H1 (cell line): ENCODE measurements at regions not wholly inside any gene's neighbourhood (a gene's known extent, or its start where the extent isn't known, plus 50 kb on each side); places are given as distances from the start of the nearest gene placed in this dataset.

ENCODE experiments used
- CTCF ChIA-PET: fragments of 300-600 bp; sonication (Branson Sonifier 250); formaldehyde crosslinking; loops from one replicate; lab custom pipeline; 2021; ENCODE audit not compliant: partially characterized antibody; lab: Charles Lee
- POLR2A ChIA-PET: fragments of 300-600 bp; sonication (Branson Sonifier 250); formaldehyde crosslinking; loops from one replicate; lab custom pipeline; 2021; ENCODE audit warnings: inconsistent platforms; ENCODE audit not compliant: partially characterized antibody; lab: Charles Lee
- DNase-seq, 2 experiments: peaks; one replicate each; pipeline versions ENCODE4 v3.0.0 to v3.0.0-alpha.2; 2010 to 2022; ENCODE audit warnings: low spot score in 2 of 2, low read depth in 1 of 2, mixed read lengths in 1 of 2
- FAIRE-seq: peaks from 2 replicates; lab custom pipeline; 2011; peaks lifted over from hg19 to GRCh38; lab: Jason Lieb, UNC
- H2AFZ ChIP-seq: 2 replicates; pipeline ENCODE4 v1.8.1; 2012; ENCODE audit warnings: low read length, inconsistent platforms
- H2AK5ac ChIP-seq: 2 replicates; pipeline ENCODE4 v1.6.1; 2013; ENCODE audit warnings: low read depth, low read length
- H2BK120ac ChIP-seq: replicated peaks from 2 replicates; pipeline ENCODE3; 2013; ENCODE audit warnings: low read depth, low read length, inconsistent platforms
- H2BK12ac ChIP-seq: 2 replicates; pipeline ENCODE4 v1.6.1; 2013; ENCODE audit warnings: low read depth, low read length
- H2BK15ac ChIP-seq: 2 replicates; pipeline ENCODE4 v1.6.1; 2013; ENCODE audit warnings: low read length
- H2BK20ac ChIP-seq: 2 replicates; pipeline ENCODE4 v1.6.1; 2013; ENCODE audit warnings: low read length
- H2BK5ac ChIP-seq: 2 replicates; pipeline ENCODE4 v1.6.1; 2013; ENCODE audit warnings: low read depth, low read length
- H3K14ac ChIP-seq: 2 replicates; pipeline ENCODE4 v1.6.1; 2013; ENCODE audit warnings: inconsistent platforms; ENCODE audit not compliant: insufficient read length
- H3K18ac ChIP-seq: 2 replicates; pipeline ENCODE4 v1.6.1; 2013; ENCODE audit warnings: low read length; ENCODE audit errors: extremely low read depth
- H3K23ac ChIP-seq: 2 replicates; pipeline ENCODE4 v1.6.1; 2013; ENCODE audit warnings: inconsistent platforms; ENCODE audit not compliant: insufficient read length
- H3K23me2 ChIP-seq: 2 replicates; pipeline ENCODE4 v1.6.1; 2013; ENCODE audit warnings: low read depth, low read length
- H3K27ac ChIP-seq: 2 replicates; pipeline ENCODE4 v1.6.1; 2011; ENCODE audit warnings: low read depth, low read length, inconsistent platforms
- H3K27me3 ChIP-seq, 4 experiments: replicated peaks in 1 of 4; 1 replicate in 1 of 4; 2 replicates in 3 of 4; pipeline versions ENCODE4 v1.6.1 to v1.8.1; 2011 to 2013; ENCODE audit warnings: low read length in 3 of 4, mild to moderate bottlenecking in 3 of 4, inconsistent platforms in 2 of 4, mixed read lengths in 2 of 4, moderate library complexity in 1 of 4; ENCODE audit not compliant: control insufficient read depth in 3 of 4, insufficient read depth in 3 of 4; ENCODE audit errors: extremely low read depth in 1 of 4
- H3K36me3 ChIP-seq, 4 experiments: 2 replicates each; pipeline versions ENCODE4 v1.6.1 to v1.8.1; 2011 to 2013; ENCODE audit warnings: mild to moderate bottlenecking in 4 of 4, low read length in 3 of 4, moderate library complexity in 2 of 4, control low read depth in 1 of 4, inconsistent platforms in 1 of 4; ENCODE audit not compliant: insufficient read depth in 4 of 4, control insufficient read depth in 2 of 4
- H3K4ac ChIP-seq: replicated peaks from 2 replicates; pipeline ENCODE3; 2013; ENCODE audit warnings: low read length, low read depth, mixed read lengths, inconsistent platforms; ENCODE audit not compliant: insufficient read length
- H3K4me1 ChIP-seq, 4 experiments: replicated peaks in 1 of 4; 1 replicate in 1 of 4; 2 replicates in 3 of 4; pipeline versions ENCODE4 v1.6.1 to v1.8.1; 2011 to 2013; ENCODE audit warnings: low read length in 3 of 4, inconsistent platforms in 2 of 4, mixed read lengths in 1 of 4; ENCODE audit not compliant: insufficient read depth in 4 of 4, control insufficient read depth in 3 of 4
- H3K4me2 ChIP-seq, 2 experiments: 2 replicates each; pipeline versions ENCODE4 v1.6.1 to v1.8.1; 2011 to 2013; ENCODE audit warnings: low read depth in 2 of 2, low read length in 2 of 2, control low read depth in 1 of 2, inconsistent platforms in 1 of 2, mild to moderate bottlenecking in 1 of 2; ENCODE audit not compliant: insufficient read depth in 1 of 2
- H3K4me3 ChIP-seq, 4 experiments: fragments of 200-600, 300-600 bp in 1 of 4; sonication (generic), shearing (Covaris generic), sonication (Bioruptor Twin) in 1 of 4; 2 replicates each; pipeline versions ENCODE4 v1.5.1 to v1.8.1; 2011 to 2016; ENCODE audit warnings: low read length in 4 of 4, low read depth in 3 of 4, control low read depth in 2 of 4, inconsistent platforms in 2 of 4, mild to moderate bottlenecking in 2 of 4, mixed read lengths in 1 of 4, moderate library complexity in 1 of 4; ENCODE audit not compliant: insufficient read depth in 2 of 4; ENCODE audit errors: extremely low read depth in 1 of 4
- H3K56ac ChIP-seq: replicated peaks from 2 replicates; pipeline ENCODE3; 2013; ENCODE audit warnings: low read depth, mild to moderate bottlenecking, mixed read lengths, low read length, inconsistent platforms; ENCODE audit not compliant: insufficient read length
- H3K79me1 ChIP-seq: 2 replicates; pipeline ENCODE4 v1.6.1; 2013; ENCODE audit warnings: low read depth, low read length, control low read depth
- H3K79me2 ChIP-seq, 2 experiments: 2 replicates each; pipeline versions ENCODE4 v1.6.1 to v1.8.1; 2012 to 2013; ENCODE audit warnings: low read length in 2 of 2, mild to moderate bottlenecking in 2 of 2, inconsistent platforms in 1 of 2; ENCODE audit not compliant: insufficient read depth in 2 of 2, control insufficient read depth in 1 of 2
- H3K9ac ChIP-seq, 4 experiments: replicated peaks in 1 of 4; 1 replicate in 1 of 4; 2 replicates in 3 of 4; pipeline versions ENCODE4 v1.6.1 to v1.8.1; 2011 to 2013; ENCODE audit warnings: low read depth in 3 of 4, low read length in 3 of 4, control low read depth in 2 of 4, mild to moderate bottlenecking in 2 of 4, moderate library complexity in 2 of 4, inconsistent platforms in 1 of 4; ENCODE audit errors: extremely low read depth in 1 of 4
- H3K9me3 ChIP-seq, 2 experiments: 2 replicates each; pipeline versions ENCODE4 v1.6.1 to v1.8.1; 2012 to 2013; ENCODE audit warnings: mild to moderate bottlenecking in 2 of 2, moderate library complexity in 2 of 2, control low read depth in 1 of 2, inconsistent platforms in 1 of 2, low read depth in 1 of 2, low read length in 1 of 2, mixed read lengths in 1 of 2; ENCODE audit not compliant: insufficient read depth in 2 of 2
- H4K20me1 ChIP-seq, 2 experiments: replicated peaks in 1 of 2; 2 replicates each; pipeline versions ENCODE3 to v1.8.1; 2011 to 2013; ENCODE audit warnings: inconsistent platforms in 2 of 2, low read length in 2 of 2, mild to moderate bottlenecking in 1 of 2; ENCODE audit not compliant: insufficient read depth in 2 of 2, control insufficient read depth in 1 of 2
- H4K5ac ChIP-seq: 2 replicates; pipeline ENCODE4 v1.6.1; 2013; ENCODE audit warnings: low read length, low read depth, mixed read lengths, inconsistent platforms; ENCODE audit not compliant: insufficient read length
- H4K8ac ChIP-seq: 2 replicates; pipeline ENCODE4 v1.8.0; 2013; ENCODE audit warnings: mild to moderate bottlenecking, moderate library complexity, low read length, inconsistent platforms; ENCODE audit not compliant: insufficient read depth; ENCODE audit errors: extremely low read depth
- H4K91ac ChIP-seq: replicated peaks from 2 replicates; pipeline ENCODE3; 2013; ENCODE audit warnings: low read length, mixed read lengths, inconsistent platforms; ENCODE audit not compliant: insufficient read length
- KDM5A ChIP-seq: fragments of 200-600 bp; IDR thresholded peaks from 2 replicates; pipeline ENCODE4 v1.7.1; 2012; ENCODE audit warnings: mild to moderate bottlenecking, low read length, inconsistent platforms, mixed read lengths
- NANOG ChIP-seq: IDR thresholded peaks from 2 replicates; pipeline ENCODE4 v1.6.1; 2011; ENCODE audit warnings: low read length, low read depth, mild to moderate bottlenecking, inconsistent platforms; ENCODE audit not compliant: insufficient read depth, poor library complexity, severe bottlenecking
- RXRA ChIP-seq: IDR thresholded peaks from 2 replicates; pipeline ENCODE4 v1.6.1; 2011; ENCODE audit warnings: low read depth, mild to moderate bottlenecking, low read length, moderate library complexity; ENCODE audit not compliant: insufficient read depth
- SIRT6 ChIP-seq: IDR thresholded peaks from one replicate; pipeline ENCODE4 v1.7.1; 2012; ENCODE audit warnings: low read length, inconsistent platforms
- WGBS, 2 experiments: shearing (Covaris generic) in 1 of 2; methylation state at CpG; one replicate each; pipeline versions ENCODE4 v1.1.6 to v1.1.7; 2013 to 2015; ENCODE audit warnings: low lambda C conversion rate in 2 of 2, mixed read lengths in 2 of 2, inconsistent platforms in 1 of 2, low coverage in 1 of 2, missing lambda C conversion rate in 1 of 2; ENCODE audit not compliant: insufficient replicate concordance in 2 of 2, insufficient coverage in 1 of 2, insufficient read length in 1 of 2; ENCODE audit errors: extremely low coverage in 1 of 2, missing lambda C conversion rate in 1 of 2; 5-methylcytosine and 5-hydroxymethylcytosine counted together

DNA sequence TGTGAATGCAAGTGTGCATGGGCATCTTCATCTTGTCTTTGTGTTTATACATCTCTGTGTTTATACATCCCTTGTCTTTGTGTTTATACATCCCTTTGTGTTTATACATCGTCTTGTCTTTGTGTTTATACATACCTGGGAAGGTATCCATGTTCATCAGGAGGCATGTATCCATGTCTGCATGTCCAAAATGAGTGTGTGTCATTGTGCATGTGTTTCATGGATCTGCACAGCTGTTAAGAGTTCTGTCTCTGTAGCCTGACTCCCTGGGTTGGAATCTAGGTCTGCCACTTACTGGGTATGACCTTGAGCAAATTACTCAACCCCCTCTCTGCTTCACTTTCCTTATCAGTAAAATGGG lies 50.1 kb upstream of the SIRPA start:
- no peak overlapping the region for H2BK5ac ChIP-seq
- H3K18ac ChIP-seq = no peak overlapping the region
- no peaks in the 10 kb centered on the region for H3K9me3 ChIP-seq
- no peak overlapping the region for H3K27ac ChIP-seq
- no peak overlapping the region for H3K56ac ChIP-seq
- H2AFZ ChIP-seq = no peak overlapping the region
- H3K36me3 ChIP-seq = no peaks in the 10 kb centered on the region
- no peaks in the 10 kb centered on the region for H3K79me1 ChIP-seq
- no peak overlapping the region for H2BK20ac ChIP-seq
- ChIA-PET POLR2A (no interaction called here), CTCF (no interaction called here)
- no peaks in the 10 kb centered on the region for H4K20me1 ChIP-seq
- H2BK120ac ChIP-seq = no peak overlapping the region
- peaks cover 0 to 2% (median under 1%) of the 10 kb centered on the region in 4 experiments; a peak in 1 of 7 replicates for H3K4me1 ChIP-seq
- H3K4me3 ChIP-seq = no peak overlapping the region
- H3K79me2 ChIP-seq = no peaks in the 10 kb centered on the region
- H4K5ac ChIP-seq = no peak overlapping the region
- H3K9ac ChIP-seq = no peak overlapping the region
- no peaks in the 10 kb centered on the region; the same call in 1 of the 2 replicates for H3K23me2 ChIP-seq
- H2BK12ac ChIP-seq = no peak overlapping the region
- no peak overlapping the region for H3K4me2 ChIP-seq
- 69% methylated on average over 1 of the region's 1 CpG; no CpG with 5 or more reads in 1 of the 2 experiments for WGBS, 2 experiments
- no peak overlapping the region; the same call in 1 of the 2 replicates for H2AK5ac ChIP-seq
- no peak overlapping the region for H3K4ac ChIP-seq
- DNase-seq = no peak
- FAIRE-seq = no peak
- H3K14ac ChIP-seq = no peak overlapping the region
- H3K27me3 ChIP-seq = no peaks in the 10 kb centered on the region; a peak in 2 of 7 replicates
- H2BK15ac ChIP-seq = no peak overlapping the region
- no peak overlapping the region for H4K91ac ChIP-seq
- no peak overlapping the region for H3K23ac ChIP-seq
- TF ChIP-seq NANOG (no peak), KDM5A (no peak), RXRA (no peak), SIRT6 (no peak)
- no peak overlapping the region for H4K8ac ChIP-seq
